GM13976 (cell line): ENCODE measurements at regions not wholly inside any gene's neighbourhood (a gene's known extent, or its start where the extent isn't known, plus 50 kb on each side); places are given as distances from the start of the nearest gene placed in this dataset.

Source experiments
- DNase-seq: peaks from one replicate; pipeline ENCODE4 v3.0.0; 2012; ENCODE audit warnings: low spot score
- in situ Hi-C: fragments of 300-500 bp; cut with MboI; formaldehyde crosslinking; loops from one replicate; pipeline ENCODE4 v1.12.0; 2022; ENCODE audit warnings: low sequenced_read_pairs, mixed read lengths, inconsistent platforms; ENCODE audit not compliant: unreplicated experiment
- TF ChIP-seq, protein P1 (sequence below): IDR thresholded peaks from 2 replicates; pipeline ENCODE4 v1.5.1; 2012; ENCODE audit warnings: borderline replicate concordance, mild to moderate bottlenecking; ENCODE audit not compliant: insufficient read depth; ENCODE audit errors: extremely low read depth, missing control alignments, control extremely low read depth

DNA sequence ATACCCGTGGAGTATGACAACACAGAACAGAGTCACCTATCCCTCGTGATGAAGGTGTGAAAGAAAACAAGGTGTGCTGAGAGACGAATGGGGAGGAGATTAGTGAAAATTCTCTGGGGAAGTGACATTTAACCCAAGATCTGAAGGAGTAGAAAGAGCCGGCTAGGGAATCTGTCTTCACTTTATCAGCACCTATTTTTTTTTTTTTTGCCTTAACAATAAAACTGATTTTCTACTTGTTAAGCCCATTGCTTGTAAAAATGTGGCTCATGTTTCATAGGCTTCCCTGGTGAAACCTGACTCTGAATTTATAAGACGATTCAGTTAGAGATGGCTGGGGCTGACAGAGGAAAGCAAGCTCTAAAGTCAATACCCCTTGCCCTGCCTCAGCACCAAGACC is 322.6 kb upstream of the MSX2 start:
- in situ Hi-C loops = loop anchor here (25.0 kb wide), 1 partner anchor 386 kb away; no protein-coding TSS in a partner anchor
- TF ChIP-seq, protein P1, sequence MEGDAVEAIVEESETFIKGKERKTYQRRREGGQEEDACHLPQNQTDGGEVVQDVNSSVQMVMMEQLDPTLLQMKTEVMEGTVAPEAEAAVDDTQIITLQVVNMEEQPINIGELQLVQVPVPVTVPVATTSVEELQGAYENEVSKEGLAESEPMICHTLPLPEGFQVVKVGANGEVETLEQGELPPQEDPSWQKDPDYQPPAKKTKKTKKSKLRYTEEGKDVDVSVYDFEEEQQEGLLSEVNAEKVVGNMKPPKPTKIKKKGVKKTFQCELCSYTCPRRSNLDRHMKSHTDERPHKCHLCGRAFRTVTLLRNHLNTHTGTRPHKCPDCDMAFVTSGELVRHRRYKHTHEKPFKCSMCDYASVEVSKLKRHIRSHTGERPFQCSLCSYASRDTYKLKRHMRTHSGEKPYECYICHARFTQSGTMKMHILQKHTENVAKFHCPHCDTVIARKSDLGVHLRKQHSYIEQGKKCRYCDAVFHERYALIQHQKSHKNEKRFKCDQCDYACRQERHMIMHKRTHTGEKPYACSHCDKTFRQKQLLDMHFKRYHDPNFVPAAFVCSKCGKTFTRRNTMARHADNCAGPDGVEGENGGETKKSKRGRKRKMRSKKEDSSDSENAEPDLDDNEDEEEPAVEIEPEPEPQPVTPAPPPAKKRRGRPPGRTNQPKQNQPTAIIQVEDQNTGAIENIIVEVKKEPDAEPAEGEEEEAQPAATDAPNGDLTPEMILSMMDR = no peak

DNA sequence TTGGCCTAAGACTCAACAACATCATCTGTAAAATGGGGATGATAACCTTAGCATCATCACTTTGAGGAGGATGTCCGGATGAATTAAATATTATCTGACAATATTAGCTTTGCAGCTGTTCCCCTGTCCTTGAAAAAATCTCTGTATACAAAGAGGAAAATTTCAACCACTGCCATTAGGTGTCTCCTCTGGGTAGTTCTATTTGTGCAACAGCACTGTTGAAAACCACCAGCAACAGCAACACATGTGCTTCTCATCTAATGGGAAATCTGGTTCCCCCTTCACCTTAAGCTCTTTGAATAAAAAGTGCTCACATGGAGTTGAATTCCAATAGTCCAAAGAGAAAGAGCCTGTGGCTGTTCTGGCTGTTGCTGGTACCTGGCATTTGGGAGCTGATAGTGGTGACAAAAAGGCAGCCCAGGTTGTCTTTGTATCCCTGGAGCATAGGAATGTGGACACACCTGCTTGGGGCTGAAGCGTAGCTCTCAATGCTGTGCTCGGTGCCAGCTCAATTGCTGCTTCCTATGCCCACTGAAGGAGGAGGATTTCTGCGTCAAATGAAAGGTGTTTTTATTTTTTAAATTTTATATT is 322.1 kb upstream of the MSX2 start:
- no peak for DNase-seq
- in situ Hi-C loops = loop anchor here (25.0 kb wide), 1 partner anchor 385 kb away; no protein-coding TSS in a partner anchor
- TF ChIP-seq, protein P1 = no peak

More for the DNA sequence above, 322.6 kb upstream of the MSX2 start:
- no peak for DNase-seq

DNA sequence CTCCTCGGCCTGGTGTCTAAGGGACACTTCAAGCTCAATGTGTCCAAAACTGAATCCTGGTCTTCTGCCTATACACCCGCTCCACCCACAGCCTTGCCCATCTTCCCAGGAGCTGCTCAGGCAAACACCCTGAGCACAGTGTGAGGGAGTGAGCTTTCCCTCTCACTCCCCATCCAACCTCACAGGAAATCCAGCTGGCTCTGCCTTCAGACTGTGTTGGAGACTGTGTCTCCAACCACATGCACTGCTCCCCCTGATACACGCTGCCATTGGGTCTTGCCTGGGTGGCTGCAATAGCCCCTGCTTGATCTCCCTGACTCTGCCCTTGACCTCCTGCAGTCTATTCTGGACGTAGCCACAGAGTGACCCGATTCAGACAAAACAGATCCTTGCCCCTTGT is 319.5 kb upstream of the MSX2 start:
- in situ Hi-C loops = loop anchor here (25.0 kb wide), 1 partner anchor 382 kb away; no protein-coding TSS in a partner anchor
- DNase-seq = no peak
- TF ChIP-seq, protein P1 = no peak

DNA sequence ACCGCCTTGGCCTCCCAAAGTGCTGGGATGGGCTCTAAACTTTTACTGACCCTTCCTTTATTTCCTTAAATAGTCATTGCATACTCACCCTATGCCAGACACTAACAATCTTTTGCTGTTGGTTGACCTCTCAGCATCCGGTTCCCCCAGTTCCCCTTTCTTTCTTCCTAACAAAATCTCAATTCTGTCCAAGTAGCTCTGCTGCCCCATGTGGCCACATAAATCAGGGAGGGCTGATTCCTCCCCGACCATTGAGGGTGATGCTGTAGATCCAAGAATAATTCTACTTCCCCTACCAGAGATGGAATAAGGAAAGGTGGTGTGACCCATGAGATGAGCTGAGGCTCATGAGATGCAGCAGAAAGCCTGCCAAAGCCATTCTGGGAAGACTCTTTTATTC is 315.3 kb upstream of the MSX2 start:
- TF ChIP-seq, protein P1 = no peak
- in situ Hi-C loops = loop anchor here (25.0 kb wide), 1 partner anchor 378 kb away; no protein-coding TSS in a partner anchor
- no peak for DNase-seq

DNA sequence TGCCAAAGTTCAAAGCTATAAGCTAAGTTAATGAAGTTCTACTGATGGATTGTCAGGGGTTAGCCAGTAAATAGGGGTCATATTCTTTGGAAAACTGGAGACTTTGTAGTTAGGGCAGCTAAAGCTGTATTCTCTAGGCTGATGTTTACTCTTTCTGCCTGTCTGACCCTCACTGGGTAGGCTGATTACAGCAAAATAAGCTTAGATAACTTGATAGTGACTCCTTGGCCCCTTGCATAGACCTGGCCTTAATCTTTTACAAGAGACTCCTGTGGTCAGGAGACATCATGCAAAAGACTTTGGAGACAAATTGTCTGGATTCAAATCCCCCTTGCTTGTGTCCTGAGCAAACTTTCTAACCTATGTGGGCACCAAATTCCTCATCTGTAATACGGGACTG is 314.4 kb upstream of the MSX2 start:
- in situ Hi-C loops = loop anchor here (25.0 kb wide), 1 partner anchor 377 kb away; no protein-coding TSS in a partner anchor
- TF ChIP-seq, protein P1 = no peak
- no peak for DNase-seq

DNA sequence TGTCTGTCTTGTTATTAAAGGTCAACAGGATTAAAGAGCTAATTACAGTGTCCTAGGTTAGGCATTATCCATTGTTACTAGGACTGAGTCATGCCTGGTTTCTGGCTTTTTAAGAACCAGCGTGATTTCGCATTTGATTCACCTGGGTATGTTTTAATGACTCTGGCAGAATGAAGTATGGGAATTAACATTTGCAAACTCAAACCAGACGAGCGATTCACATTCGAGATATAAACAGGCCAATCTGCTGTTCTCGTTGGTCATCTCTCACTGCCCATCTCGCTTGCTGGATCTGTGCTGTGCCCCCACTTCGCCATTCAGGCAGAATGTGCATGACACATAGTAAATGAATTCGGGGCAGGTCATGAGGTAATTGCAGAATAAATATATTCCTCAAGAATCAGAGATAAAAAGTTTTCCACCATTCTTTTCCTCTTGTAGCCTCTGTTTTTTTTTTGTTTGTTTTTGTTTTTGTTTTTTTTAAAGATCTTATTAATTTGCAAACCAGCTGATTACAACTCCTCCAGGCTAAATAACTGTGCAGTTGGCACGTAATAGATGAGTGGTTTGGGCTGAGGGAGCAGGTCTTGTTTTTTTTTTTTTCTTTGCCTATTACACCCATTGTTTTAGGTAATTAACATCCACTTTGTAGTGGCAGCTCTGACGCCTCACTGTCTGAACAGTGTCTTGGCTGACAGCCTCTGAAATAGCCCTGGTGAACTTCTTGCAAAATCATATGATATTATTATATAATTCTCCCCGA is 313.5 kb upstream of the MSX2 start:
- no peak for DNase-seq
- TF ChIP-seq, protein P1 = no peak
- in situ Hi-C loops = loop anchor here (25.0 kb wide), 1 partner anchor 376 kb away; no protein-coding TSS in a partner anchor
